ENCODE measurements at regions not wholly inside any gene's neighbourhood (a gene's known extent, or its start where the extent isn't known, plus 50 kb on each side); places are given as distances from the start of the nearest gene placed in this dataset.

GRCh38 chr2:53403792-53404413 lies 363.7 kb upstream of the CHAC2 start:
- no peak overlapping the region for H2BK5ac ChIP-seq (ENCODE audit: low read depth, low read length, poor library complexity)
- H3K4me3 ChIP-seq (ENCODE audit: low read depth, low read length) = no peak overlapping the region
- H3K9me3 ChIP-seq (ENCODE audit: insufficient read depth, low read depth, low read length) = no peaks in the 10 kb centered on the region
- H2BK12ac ChIP-seq (ENCODE audit: low read length) = no peak overlapping the region
- H4K12ac ChIP-seq (ENCODE audit: low read depth, low read length) = no peak overlapping the region
- no peaks in the 10 kb centered on the region for H3K79me1 ChIP-seq (ENCODE audit: low read length)
- no peak overlapping the region for H3K18ac ChIP-seq (ENCODE audit: low read length)
- H4K8ac ChIP-seq (ENCODE audit: low read depth, low read length) = no peak overlapping the region
- DNase-seq = peak; percentile 13 to 42
- no peak overlapping the region for H3K14ac ChIP-seq (ENCODE audit: low read length)
- no peaks in the 10 kb centered on the region for H3K27me3 ChIP-seq (ENCODE audit: insufficient read depth, low read length)
- H3K36me3 ChIP-seq (ENCODE audit: control insufficient read depth in 1 of 2, insufficient read depth in 2 of 2, low read length in 2 of 2) = no peaks in the 10 kb centered on the region
- no peak overlapping the region for H3K23ac ChIP-seq (ENCODE audit: low read length)
- H2AFZ ChIP-seq (ENCODE audit: insufficient read depth, low read length, poor library complexity) = no peak overlapping the region
- no peak overlapping the region for H2BK120ac ChIP-seq (ENCODE audit: insufficient read depth, low read length, poor library complexity)
- H3K4me1 ChIP-seq (ENCODE audit: control insufficient read depth in 1 of 2, insufficient read depth in 2 of 2, low read length in 2 of 2) = no peaks in the 10 kb centered on the region
- no peak overlapping the region for H3K4ac ChIP-seq (ENCODE audit: low read depth, low read length)
- H4K91ac ChIP-seq (ENCODE audit: low read depth, low read length) = no peak overlapping the region
- no peaks in the 10 kb centered on the region for H3K79me2 ChIP-seq (ENCODE audit: control insufficient read depth, insufficient read depth, low read length, poor library complexity)
- H3K4me2 ChIP-seq (ENCODE audit: low read length) = no peak overlapping the region
- no peak overlapping the region for H2AK5ac ChIP-seq (ENCODE audit: low read length)
- no peak overlapping the region for H3K9ac ChIP-seq (ENCODE audit: low read length)
- no peak overlapping the region for H3K27ac ChIP-seq (ENCODE audit: low read depth, low read length)
- WGBS (ENCODE audit: extremely low coverage, insufficient coverage, insufficient read length) = no CpG with 5 or more reads among the region's 4 CpGs

GRCh38 chr2:53397085-53397484 lies 370.5 kb upstream of the CHAC2 start:
- H3K9ac ChIP-seq (ENCODE audit: low read length) = no peak overlapping the region
- H4K91ac ChIP-seq (ENCODE audit: low read depth, low read length) = no peak overlapping the region
- H4K12ac ChIP-seq (ENCODE audit: low read depth, low read length) = no peak overlapping the region
- no peak overlapping the region for H3K27ac ChIP-seq (ENCODE audit: low read depth, low read length)
- no peak overlapping the region for H2BK120ac ChIP-seq (ENCODE audit: insufficient read depth, low read length, poor library complexity)
- H3K36me3 ChIP-seq (ENCODE audit: control insufficient read depth in 1 of 2, insufficient read depth in 2 of 2, low read length in 2 of 2) = no peaks in the 10 kb centered on the region
- no peak overlapping the region for H4K8ac ChIP-seq (ENCODE audit: low read depth, low read length)
- no peaks in the 10 kb centered on the region for H3K9me3 ChIP-seq (ENCODE audit: insufficient read depth, low read depth, low read length)
- H3K79me2 ChIP-seq (ENCODE audit: control insufficient read depth, insufficient read depth, low read length, poor library complexity) = no peaks in the 10 kb centered on the region
- no peak overlapping the region for H3K18ac ChIP-seq (ENCODE audit: low read length)
- H3K4me2 ChIP-seq (ENCODE audit: low read length) = no peak overlapping the region
- no peaks in the 10 kb centered on the region for H3K4me1 ChIP-seq (ENCODE audit: control insufficient read depth in 1 of 2, insufficient read depth in 2 of 2, low read length in 2 of 2)
- no peaks in the 10 kb centered on the region for H3K79me1 ChIP-seq (ENCODE audit: low read length)
- H3K4ac ChIP-seq (ENCODE audit: low read depth, low read length) = no peak overlapping the region
- no peak overlapping the region for H3K14ac ChIP-seq (ENCODE audit: low read length)
- no peak overlapping the region for H2AK5ac ChIP-seq (ENCODE audit: low read length)
- no peak overlapping the region for H2BK5ac ChIP-seq (ENCODE audit: low read depth, low read length, poor library complexity)
- H3K27me3 ChIP-seq (ENCODE audit: insufficient read depth, low read length) = no peaks in the 10 kb centered on the region
- no peak overlapping the region for H2BK12ac ChIP-seq (ENCODE audit: low read length)
- DNase-seq = no peak
- no peak overlapping the region for H3K4me3 ChIP-seq (ENCODE audit: low read depth, low read length)
- H3K23ac ChIP-seq (ENCODE audit: low read length) = no peak overlapping the region
- no peak overlapping the region for H2AFZ ChIP-seq (ENCODE audit: insufficient read depth, low read length, poor library complexity)

- H4K12ac ChIP-seq (ENCODE audit: low read depth, low read length) = no peak overlapping the region
Measured at GRCh38 chr2:53381271-53381670, 386.3 kb upstream of the CHAC2 start.

GRCh38 chr2:53379547-53379946 lies 388.1 kb upstream of the CHAC2 start:
- H2AK5ac ChIP-seq (ENCODE audit: low read length) = no peak overlapping the region
- H2BK12ac ChIP-seq (ENCODE audit: low read length) = no peak overlapping the region
- H4K91ac ChIP-seq (ENCODE audit: low read depth, low read length) = no peak overlapping the region
- no peak overlapping the region for H3K23ac ChIP-seq (ENCODE audit: low read length)
- no peak overlapping the region for H2BK120ac ChIP-seq (ENCODE audit: insufficient read depth, low read length, poor library complexity)
- H3K4ac ChIP-seq (ENCODE audit: low read depth, low read length) = no peak overlapping the region
- no peak overlapping the region for H2AFZ ChIP-seq (ENCODE audit: insufficient read depth, low read length, poor library complexity)
- no peak overlapping the region for H3K9ac ChIP-seq (ENCODE audit: low read length)
- no peak overlapping the region for H3K14ac ChIP-seq (ENCODE audit: low read length)
- H3K4me1 ChIP-seq (ENCODE audit: control insufficient read depth in 1 of 2, insufficient read depth in 2 of 2, low read length in 2 of 2) = no peaks in the 10 kb centered on the region
- no peak for DNase-seq
- no peak overlapping the region for H3K18ac ChIP-seq (ENCODE audit: low read length)
- H4K12ac ChIP-seq (ENCODE audit: low read depth, low read length) = no peak overlapping the region
- H3K79me2 ChIP-seq (ENCODE audit: control insufficient read depth, insufficient read depth, low read length, poor library complexity) = no peaks in the 10 kb centered on the region
- H3K4me3 ChIP-seq (ENCODE audit: low read depth, low read length) = no peak overlapping the region
- H3K79me1 ChIP-seq (ENCODE audit: low read length) = no peaks in the 10 kb centered on the region
- no peak overlapping the region for H3K27ac ChIP-seq (ENCODE audit: low read depth, low read length)
- no peak overlapping the region for H3K4me2 ChIP-seq (ENCODE audit: low read length)
- H3K9me3 ChIP-seq (ENCODE audit: insufficient read depth, low read depth, low read length) = no peaks in the 10 kb centered on the region
- H4K8ac ChIP-seq (ENCODE audit: low read depth, low read length) = no peak overlapping the region
- no peaks in the 10 kb centered on the region for H3K36me3 ChIP-seq (ENCODE audit: control insufficient read depth in 1 of 2, insufficient read depth in 2 of 2, low read length in 2 of 2)
- H2BK5ac ChIP-seq (ENCODE audit: low read depth, low read length, poor library complexity) = no peak overlapping the region
- no peaks in the 10 kb centered on the region for H3K27me3 ChIP-seq (ENCODE audit: insufficient read depth, low read length)

More at GRCh38 chr2:53381271-53381670, 386.3 kb upstream of the CHAC2 start:
- H3K23ac ChIP-seq (ENCODE audit: low read length) = no peak overlapping the region
- H4K91ac ChIP-seq (ENCODE audit: low read depth, low read length) = no peak overlapping the region
- no peaks in the 10 kb centered on the region for H3K9me3 ChIP-seq (ENCODE audit: insufficient read depth, low read depth, low read length)
- no peak overlapping the region for H3K9ac ChIP-seq (ENCODE audit: low read length)
- H3K79me1 ChIP-seq (ENCODE audit: low read length) = no peaks in the 10 kb centered on the region
- no peaks in the 10 kb centered on the region for H3K79me2 ChIP-seq (ENCODE audit: control insufficient read depth, insufficient read depth, low read length, poor library complexity)
- no peak overlapping the region for H2BK12ac ChIP-seq (ENCODE audit: low read length)
- H3K4me2 ChIP-seq (ENCODE audit: low read length) = no peak overlapping the region
- H3K36me3 ChIP-seq (ENCODE audit: control insufficient read depth in 1 of 2, insufficient read depth in 2 of 2, low read length in 2 of 2) = no peaks in the 10 kb centered on the region
- H4K8ac ChIP-seq (ENCODE audit: low read depth, low read length) = no peak overlapping the region
- H2BK120ac ChIP-seq (ENCODE audit: insufficient read depth, low read length, poor library complexity) = no peak overlapping the region
- no peaks in the 10 kb centered on the region for H3K4me1 ChIP-seq (ENCODE audit: control insufficient read depth in 1 of 2, insufficient read depth in 2 of 2, low read length in 2 of 2)
- no peak overlapping the region for H3K4ac ChIP-seq (ENCODE audit: low read depth, low read length)
- no peak overlapping the region for H3K14ac ChIP-seq (ENCODE audit: low read length)
- no peak overlapping the region for H3K18ac ChIP-seq (ENCODE audit: low read length)
- no peak overlapping the region for H2AK5ac ChIP-seq (ENCODE audit: low read length)
- H3K27ac ChIP-seq (ENCODE audit: low read depth, low read length) = no peak overlapping the region
- H3K4me3 ChIP-seq (ENCODE audit: low read depth, low read length) = no peak overlapping the region
- no peak overlapping the region for H2AFZ ChIP-seq (ENCODE audit: insufficient read depth, low read length, poor library complexity)
- no peaks in the 10 kb centered on the region for H3K27me3 ChIP-seq (ENCODE audit: insufficient read depth, low read length)
- no peak overlapping the region for H2BK5ac ChIP-seq (ENCODE audit: low read depth, low read length, poor library complexity)
- no peak for DNase-seq

Measured in trophoblast cell (in vitro differentiated cells and primary cell).